ENCODE measurements at regions not wholly inside any gene's neighbourhood (a gene's known extent, or its start where the extent isn't known, plus 50 kb on each side); places are given as distances from the start of the nearest gene placed in this dataset.

GRCh38 chr13:24004142-24004899 is 107.0 kb upstream of the C1QTNF9B start:
- H3K36me3 ChIP-seq (ENCODE audit: control insufficient read depth, insufficient read depth, low read length) = no peaks in the 10 kb centered on the region

GRCh38 chr13:24004971-24005370 is 107.7 kb upstream of the C1QTNF9B start:
- Histone ChIP-seq H3K9me3 (ENCODE audit: control insufficient read depth, insufficient read depth, low read length) (no peaks in the 10 kb centered on the region), H3K4me1 (ENCODE audit: control insufficient read depth, insufficient read depth, low read length) (no peaks in the 10 kb centered on the region), H3K4me3 (ENCODE audit: low read length) (no peak overlapping the region), H3K27me3 (ENCODE audit: control insufficient read depth, insufficient read depth, low read length) (no peaks in the 10 kb centered on the region), H3K27ac (ENCODE audit: low read length) (no peak overlapping the region), H3K36me3 (ENCODE audit: control insufficient read depth, insufficient read depth, low read length) (no peaks in the 10 kb centered on the region)
- intact Hi-C loops (cut with micrococcal nuclease) = no loop called here
- Mint-ChIP-seq H3K36me3 (no peaks in the 10 kb centered on the region), H3K4me1 (no peaks in the 10 kb centered on the region), H3K27ac (no peak overlapping the region), H3K27me3 (ENCODE audit: low read depth in 2 of 2) (peaks cover 0 to 15% of the 10 kb centered on the region in 2 donors), H3K4me3 (no peak overlapping the region), H3K9me3 (no peaks in the 10 kb centered on the region)
- 68% methylated on average over 3 of the region's 3 CpGs for WGBS (ENCODE audit: insufficient coverage)
- DNase-seq = no peak
- no peak for TF ChIP-seq CTCF (IDR thresholded peaks at IDR 0.05)
- no peak for ATAC-seq

More at GRCh38 chr13:24004142-24004899, 107.0 kb upstream of the C1QTNF9B start:
- Mint-ChIP-seq H3K9me3 (no peaks in the 10 kb centered on the region), H3K4me1 (no peaks in the 10 kb centered on the region), H3K27ac (no peak overlapping the region), H3K27me3 (ENCODE audit: low read depth in 2 of 2) (peaks cover 0 to 15% of the 10 kb centered on the region in 2 donors), H3K36me3 (no peaks in the 10 kb centered on the region), H3K4me3 (no peak overlapping the region)
- intact Hi-C loops (cut with micrococcal nuclease) = no loop called here
- H3K27me3 ChIP-seq (ENCODE audit: control insufficient read depth, insufficient read depth, low read length) = no peaks in the 10 kb centered on the region
- H3K27ac ChIP-seq (ENCODE audit: low read length) = no peak overlapping the region
- no peaks in the 10 kb centered on the region for H3K9me3 ChIP-seq (ENCODE audit: control insufficient read depth, insufficient read depth, low read length)
- no peak overlapping the region for H3K4me3 ChIP-seq (ENCODE audit: low read length)
- WGBS (ENCODE audit: insufficient coverage) = 90% methylated on average over 11 of the region's 12 CpGs
- DNase-seq (no peak), ATAC-seq (no peak)
- H3K4me1 ChIP-seq (ENCODE audit: control insufficient read depth, insufficient read depth, low read length) = no peaks in the 10 kb centered on the region
- no peak for TF ChIP-seq CTCF (IDR thresholded peaks at IDR 0.05)

- no peaks in the 10 kb centered on the region for H3K9me3 Mint-ChIP-seq
- no peak for TF ChIP-seq CTCF (IDR thresholded peaks at IDR 0.05)
- DNase-seq = no peak
- H3K27me3 Mint-ChIP-seq (ENCODE audit: low read depth in 2 of 2) = peaks cover 0 to 15% of the 10 kb centered on the region in 2 donors
- Histone ChIP-seq H3K27ac (ENCODE audit: low read length) (no peak overlapping the region), H3K4me3 (ENCODE audit: low read length) (no peak overlapping the region), H3K9me3 (ENCODE audit: control insufficient read depth, insufficient read depth, low read length) (no peaks in the 10 kb centered on the region), H3K36me3 (ENCODE audit: control insufficient read depth, insufficient read depth, low read length) (no peaks in the 10 kb centered on the region), H3K4me1 (ENCODE audit: control insufficient read depth, insufficient read depth, low read length) (no peaks in the 10 kb centered on the region), H3K27me3 (ENCODE audit: control insufficient read depth, insufficient read depth, low read length) (no peaks in the 10 kb centered on the region)
- no peak overlapping the region for H3K27ac Mint-ChIP-seq
- 91% methylated on average over 3 of the region's 4 CpGs for WGBS (ENCODE audit: insufficient coverage)
- no peak overlapping the region for H3K4me3 Mint-ChIP-seq
- intact Hi-C loops (cut with micrococcal nuclease) = no loop called here
- H3K4me1 Mint-ChIP-seq = no peaks in the 10 kb centered on the region
- no peak for ATAC-seq
- H3K36me3 Mint-ChIP-seq = no peaks in the 10 kb centered on the region
Measured at GRCh38 chr13:24005755-24006281, 108.5 kb upstream of the C1QTNF9B start.
